Mesendoderm (in vitro differentiated cells): ENCODE measurements at regions not wholly inside any gene's neighbourhood (a gene's known extent, or its start where the extent isn't known, plus 50 kb on each side); places are given as distances from the start of the nearest gene placed in this dataset.

Source experiments
- DNase-seq: peaks from one replicate; pipeline ENCODE4 v3.0.0; 2013
- H2AK5ac ChIP-seq: 2 replicates; pipeline ENCODE4 v1.6.1; 2013; ENCODE audit warnings: low read length, inconsistent platforms
- H2BK120ac ChIP-seq: 2 replicates; pipeline ENCODE4 v1.6.1; 2013; ENCODE audit warnings: low read depth, mild to moderate bottlenecking, low read length, moderate library complexity, mixed read lengths
- H2BK15ac ChIP-seq: replicated peaks from 2 replicates; pipeline ENCODE4 v1.6.1; 2013; ENCODE audit warnings: low read depth, mild to moderate bottlenecking, moderate library complexity
- H2BK5ac ChIP-seq: 2 replicates; pipeline ENCODE4 v1.6.1; 2013; ENCODE audit warnings: low read length, inconsistent platforms
- H3K18ac ChIP-seq: 2 replicates; pipeline ENCODE4 v1.6.1; 2013; ENCODE audit warnings: mild to moderate bottlenecking, low read length, mixed read lengths
- H3K23ac ChIP-seq: one replicate; pipeline ENCODE4 v1.6.1; 2013; ENCODE audit warnings: low read length
- H3K27ac ChIP-seq: 2 replicates; pipeline ENCODE4 v1.5.1; 2013; ENCODE audit warnings: low read depth, mild to moderate bottlenecking, inconsistent platforms, low read length, moderate library complexity
- H3K27me3 ChIP-seq: 2 replicates; pipeline ENCODE4 v1.6.1; 2013; ENCODE audit warnings: low read length, control low read depth, mild to moderate bottlenecking, inconsistent platforms; ENCODE audit not compliant: insufficient read depth, poor library complexity
- H3K36me3 ChIP-seq: 2 replicates; pipeline ENCODE4 v1.6.1; 2013; ENCODE audit warnings: low read length, inconsistent platforms; ENCODE audit not compliant: control insufficient read depth, insufficient read depth
- H3K4ac ChIP-seq: one replicate; pipeline ENCODE4 v1.6.1; 2013; ENCODE audit warnings: low read depth, mild to moderate bottlenecking, low read length, moderate library complexity
- H3K4me1 ChIP-seq: 2 replicates; pipeline ENCODE4 v1.6.1; 2013; ENCODE audit warnings: low read depth, low read length, inconsistent platforms; ENCODE audit not compliant: control insufficient read depth
- H3K4me2 ChIP-seq: 2 replicates; pipeline ENCODE4 v1.6.1; 2013; ENCODE audit warnings: low read length
- H3K4me3 ChIP-seq: 2 replicates; pipeline ENCODE4 v1.5.1; 2013; ENCODE audit warnings: mild to moderate bottlenecking, low read length
- H3K56ac ChIP-seq: one replicate; pipeline ENCODE4 v1.6.1; 2013; ENCODE audit warnings: low read length
- H3K79me1 ChIP-seq: 2 replicates; pipeline ENCODE4 v1.6.1; 2013; ENCODE audit warnings: low read length, inconsistent platforms
- H3K79me2 ChIP-seq: 2 replicates; pipeline ENCODE4 v1.6.1; 2013; ENCODE audit warnings: mild to moderate bottlenecking, low read length; ENCODE audit not compliant: control insufficient read depth, insufficient read depth
- H3K9ac ChIP-seq: 2 replicates; pipeline ENCODE4 v1.6.1; 2013; ENCODE audit warnings: low read length, inconsistent platforms
- H4K5ac ChIP-seq: one replicate; pipeline ENCODE4 v1.6.1; 2013; ENCODE audit warnings: low read length
- H4K8ac ChIP-seq: one replicate; pipeline ENCODE4 v1.6.1; 2013; ENCODE audit warnings: low read depth, mild to moderate bottlenecking, control low read depth, low read length, moderate library complexity
- WGBS: extraction: QIAGEN DNeasy Blood & Tissue Kit; methylation state at CpG from one replicate; pipeline ENCODE4 v1.1.7; 2013; ENCODE audit warnings: low lambda C conversion rate, missing lambda C conversion rate; ENCODE audit not compliant: insufficient coverage; ENCODE audit errors: extremely low coverage; 5-methylcytosine and 5-hydroxymethylcytosine counted together

DNA sequence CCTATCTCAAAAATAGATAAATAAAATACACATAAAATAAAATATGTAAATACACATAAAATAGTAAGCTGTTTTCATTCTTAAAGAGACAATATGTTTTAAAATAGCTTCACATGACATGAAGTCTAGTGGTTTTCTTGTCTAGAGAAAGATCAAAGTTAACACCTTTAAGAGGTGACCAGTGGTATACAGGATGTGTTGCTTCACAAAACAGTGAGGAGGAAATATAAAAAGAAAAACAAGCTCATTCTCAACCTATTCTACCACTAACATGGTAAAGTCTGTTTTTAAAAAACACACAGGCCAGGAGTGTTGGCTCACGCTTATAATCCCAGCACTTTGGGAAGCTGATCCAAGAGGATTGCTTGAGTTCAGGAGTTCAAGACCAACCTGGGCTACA, 433.5 kb upstream of the HSFY2 start:
- no peaks in the 10 kb centered on the region for H3K4me1 ChIP-seq
- no peaks in the 10 kb centered on the region for H3K27me3 ChIP-seq
- no peak overlapping the region for H2BK15ac ChIP-seq
- H3K4me2 ChIP-seq = no peak overlapping the region
- H4K8ac ChIP-seq = no peak overlapping the region
- no peak overlapping the region for H3K18ac ChIP-seq
- no peak overlapping the region for H3K9ac ChIP-seq
- no CpG with 5 or more reads among the region's 1 CpG for WGBS
- H3K23ac ChIP-seq = no peak overlapping the region
- no peak overlapping the region for H3K27ac ChIP-seq
- H3K79me1 ChIP-seq = no peaks in the 10 kb centered on the region
- H2AK5ac ChIP-seq = no peak overlapping the region
- no peak overlapping the region for H2BK120ac ChIP-seq
- DNase-seq = no peak
- no peak overlapping the region for H4K5ac ChIP-seq
- H2BK5ac ChIP-seq = no peak overlapping the region
- H3K4ac ChIP-seq = no peak overlapping the region
- no peaks in the 10 kb centered on the region for H3K79me2 ChIP-seq
- no peaks in the 10 kb centered on the region for H3K36me3 ChIP-seq
- H3K56ac ChIP-seq = no peak overlapping the region
- no peak overlapping the region for H3K4me3 ChIP-seq

DNA sequence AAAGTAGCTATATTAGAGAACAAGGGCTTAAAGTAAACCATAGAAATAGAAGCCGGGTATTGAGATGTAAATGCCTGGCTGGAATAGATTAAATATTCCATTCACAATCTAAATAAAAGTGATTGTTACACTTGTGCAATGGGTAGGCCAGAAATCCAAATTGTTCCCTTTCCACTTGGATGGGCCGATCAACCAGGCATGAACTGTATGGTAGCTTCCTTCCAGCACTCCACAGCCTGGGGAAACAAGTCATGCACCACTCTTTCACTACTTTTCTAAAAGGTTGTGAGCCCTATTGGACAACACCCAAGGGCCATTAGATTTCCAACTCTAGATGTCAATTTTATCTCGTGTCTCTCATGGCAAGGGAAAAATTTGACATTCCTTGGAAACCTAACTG, 407.3 kb upstream of the HSFY2 start:
- Histone ChIP-seq H2BK120ac (no peak overlapping the region), H2BK15ac (no peak overlapping the region), H4K5ac (no peak overlapping the region), H3K79me2 (no peaks in the 10 kb centered on the region), H3K4me1 (no peaks in the 10 kb centered on the region), H4K8ac (no peak overlapping the region), H3K27ac (no peak overlapping the region), H2AK5ac (no peak overlapping the region), H3K4me2 (no peak overlapping the region), H3K9ac (no peak overlapping the region), H3K79me1 (no peaks in the 10 kb centered on the region), H3K23ac (no peak overlapping the region), H3K18ac (no peak overlapping the region), H3K27me3 (no peaks in the 10 kb centered on the region), H3K4ac (no peak overlapping the region), H3K36me3 (no peaks in the 10 kb centered on the region), H3K56ac (no peak overlapping the region), H2BK5ac (no peak overlapping the region), H3K4me3 (no peak overlapping the region)
- DNase-seq = no peak
- no CpG with 5 or more reads among the region's 3 CpGs for WGBS

DNA sequence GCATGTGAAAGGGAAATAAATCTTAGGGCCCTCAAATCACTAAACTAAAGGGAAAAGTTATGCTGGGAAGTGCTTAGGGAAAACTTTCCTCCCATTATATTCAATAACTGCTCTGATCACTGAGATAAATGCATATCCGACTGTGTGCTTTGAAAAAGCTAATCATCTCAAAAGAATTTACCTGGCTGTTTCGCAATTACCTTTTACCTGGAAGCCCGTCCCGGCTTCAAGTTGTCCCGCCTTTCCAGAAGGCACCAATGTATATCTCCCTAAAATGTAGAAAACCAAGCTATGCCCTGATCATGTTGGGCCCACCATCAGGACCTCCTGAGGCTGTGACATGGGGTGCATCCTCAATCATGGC, 394.6 kb upstream of the HSFY2 start:
- Histone ChIP-seq H4K5ac (no peak overlapping the region), H4K8ac (no peak overlapping the region), H2BK120ac (no peak overlapping the region), H3K79me2 (no peaks in the 10 kb centered on the region), H2BK5ac (no peak overlapping the region), H3K18ac (no peak overlapping the region), H3K4me3 (no peak overlapping the region), H3K4ac (no peak overlapping the region), H3K36me3 (no peaks in the 10 kb centered on the region), H3K9ac (no peak overlapping the region), H3K23ac (no peak overlapping the region), H2BK15ac (no peak overlapping the region), H3K4me1 (no peaks in the 10 kb centered on the region), H3K56ac (no peak overlapping the region), H3K27ac (no peak overlapping the region), H2AK5ac (no peak overlapping the region), H3K79me1 (no peaks in the 10 kb centered on the region), H3K27me3 (no peaks in the 10 kb centered on the region), H3K4me2 (no peak overlapping the region)
- no peak for DNase-seq
- whole genome bisulfite sequencing = no CpG with 5 or more reads among the region's 5 CpGs

DNA sequence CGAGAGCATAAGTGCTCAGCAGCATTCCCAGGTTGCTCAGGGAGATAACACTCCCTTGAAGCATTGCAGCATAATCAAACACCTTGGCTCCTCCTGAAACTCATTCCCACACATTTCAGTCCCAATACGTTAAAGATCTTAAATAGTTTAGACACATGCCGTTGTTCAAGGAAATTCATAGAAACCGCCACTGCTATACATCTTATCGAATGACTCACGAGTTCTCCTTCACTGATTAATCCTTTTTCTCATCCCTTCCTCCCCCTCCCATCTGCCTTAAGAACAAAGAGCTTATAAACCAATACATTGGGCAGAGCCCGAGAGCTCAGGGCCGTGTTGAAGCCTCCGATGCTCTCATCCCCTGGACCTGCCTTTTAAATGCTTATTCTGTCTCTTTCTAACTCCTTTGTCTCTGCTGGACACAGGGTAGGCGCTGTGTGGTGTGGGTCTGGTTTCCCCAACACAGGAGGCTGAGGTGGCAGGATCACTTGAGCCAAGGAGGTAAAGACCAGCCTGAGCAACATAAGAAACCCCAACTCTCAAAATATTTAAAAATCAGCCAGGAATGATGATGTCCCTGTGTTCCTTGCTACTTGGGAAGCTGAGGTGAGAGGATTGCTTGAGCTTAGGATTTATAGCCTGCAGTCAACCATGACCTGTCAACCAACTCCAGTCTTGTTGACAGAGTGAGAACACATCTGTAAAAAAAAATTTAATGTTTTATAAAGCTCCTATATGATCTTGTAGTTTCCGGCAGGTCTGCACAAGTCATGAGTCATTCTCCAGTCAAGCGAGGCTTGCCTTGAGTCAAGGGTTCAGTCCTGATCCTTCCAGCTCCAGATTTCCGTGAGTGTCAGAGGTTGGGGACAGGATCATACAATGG, 394.0 kb upstream of the HSFY2 start:
- no peak overlapping the region for H2BK5ac ChIP-seq
- H3K79me2 ChIP-seq = no peaks in the 10 kb centered on the region
- no CpG with 5 or more reads among the region's 13 CpGs for WGBS

DNA sequence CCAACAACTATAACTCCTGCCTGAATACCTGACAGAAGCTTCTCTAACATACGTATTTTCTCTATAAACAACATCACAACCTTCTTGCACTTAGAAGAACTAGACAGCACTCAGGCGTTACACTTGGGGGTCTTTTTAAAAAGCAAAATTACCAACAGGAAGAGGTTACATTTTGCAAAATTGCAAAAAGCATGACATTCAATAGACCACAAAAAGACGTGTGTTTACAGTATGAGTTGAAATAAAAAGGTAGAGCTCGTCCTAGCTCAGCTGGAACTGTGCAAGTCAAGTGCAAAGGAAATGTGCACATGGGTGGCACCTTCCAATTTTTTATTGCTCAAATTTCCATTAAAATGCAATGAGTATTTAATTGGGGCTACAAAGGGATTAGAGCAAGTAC, 375.2 kb upstream of the HSFY2 start:
- H3K4me3 ChIP-seq = no peak overlapping the region
- no peak overlapping the region for H3K27ac ChIP-seq
- no peak overlapping the region for H4K8ac ChIP-seq
- H3K79me2 ChIP-seq = no peaks in the 10 kb centered on the region
- no peak overlapping the region for H2AK5ac ChIP-seq
- H3K9ac ChIP-seq = no peak overlapping the region
- no CpG with 5 or more reads among the region's 4 CpGs for WGBS
- H3K4me2 ChIP-seq = no peak overlapping the region
- H2BK15ac ChIP-seq = no peak overlapping the region
- no peaks in the 10 kb centered on the region for H3K4me1 ChIP-seq
- no peak overlapping the region for H2BK5ac ChIP-seq
- no peak overlapping the region for H3K18ac ChIP-seq
- no peaks in the 10 kb centered on the region for H3K79me1 ChIP-seq
- DNase-seq = no peak
- H3K56ac ChIP-seq = no peak overlapping the region
- no peak overlapping the region for H3K23ac ChIP-seq
- no peak overlapping the region for H4K5ac ChIP-seq
- no peak overlapping the region for H3K4ac ChIP-seq
- H2BK120ac ChIP-seq = no peak overlapping the region
- no peaks in the 10 kb centered on the region for H3K27me3 ChIP-seq
- no peaks in the 10 kb centered on the region for H3K36me3 ChIP-seq

More for the DNA sequence above, 394.0 kb upstream of the HSFY2 start:
- H4K5ac ChIP-seq = no peak overlapping the region
- H3K4ac ChIP-seq = no peak overlapping the region
- H3K27ac ChIP-seq = no peak overlapping the region
- no peaks in the 10 kb centered on the region for H3K4me1 ChIP-seq
- no peak overlapping the region for H3K23ac ChIP-seq
- no peaks in the 10 kb centered on the region for H3K79me1 ChIP-seq
- no peak overlapping the region for H2BK15ac ChIP-seq
- H2AK5ac ChIP-seq = no peak overlapping the region
- DNase-seq = no peak
- H3K56ac ChIP-seq = no peak overlapping the region
- no peak overlapping the region for H3K4me3 ChIP-seq
- H3K18ac ChIP-seq = no peak overlapping the region
- H3K36me3 ChIP-seq = no peaks in the 10 kb centered on the region
- H3K27me3 ChIP-seq = no peaks in the 10 kb centered on the region
- no peak overlapping the region for H3K9ac ChIP-seq
- no peak overlapping the region for H2BK120ac ChIP-seq
- no peak overlapping the region for H3K4me2 ChIP-seq
- no peak overlapping the region for H4K8ac ChIP-seq

DNA sequence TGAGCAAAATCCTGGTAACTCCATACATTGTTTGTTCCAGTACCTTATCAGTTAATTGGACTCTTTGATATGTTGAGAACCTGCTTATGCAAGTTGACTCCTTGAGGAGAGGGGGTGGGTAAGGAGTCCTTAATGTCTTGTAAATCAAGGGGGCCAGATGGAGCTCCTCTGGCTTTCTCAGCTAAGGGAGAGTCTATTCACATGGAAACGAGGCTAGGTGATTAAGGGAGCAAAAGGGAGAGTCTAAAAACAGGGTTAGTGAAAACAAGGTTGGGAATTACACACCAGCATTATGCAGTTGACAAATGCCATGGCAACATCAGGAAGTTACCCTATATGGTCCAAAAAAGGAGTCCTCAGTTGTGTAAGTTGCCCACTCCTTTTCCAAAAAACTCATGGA, 372.8 kb upstream of the HSFY2 start:
- Histone ChIP-seq H3K36me3 (no peaks in the 10 kb centered on the region), H3K56ac (no peak overlapping the region), H3K27ac (no peak overlapping the region), H3K9ac (no peak overlapping the region), H3K23ac (no peak overlapping the region), H3K18ac (no peak overlapping the region), H3K4me1 (no peaks in the 10 kb centered on the region), H3K4me3 (no peak overlapping the region), H2AK5ac (no peak overlapping the region), H2BK5ac (no peak overlapping the region), H3K79me2 (no peaks in the 10 kb centered on the region), H3K4me2 (no peak overlapping the region), H3K27me3 (no peaks in the 10 kb centered on the region), H3K79me1 (no peaks in the 10 kb centered on the region), H2BK15ac (no peak overlapping the region), H3K4ac (no peak overlapping the region), H2BK120ac (no peak overlapping the region), H4K8ac (no peak overlapping the region), H4K5ac (no peak overlapping the region)
- DNase-seq = no peak
- no CpG with 5 or more reads among the region's 1 CpG for WGBS
